ENCODE measurements at regions not wholly inside any gene's neighbourhood (a gene's known extent, or its start where the extent isn't known, plus 50 kb on each side); places are given as distances from the start of the nearest gene placed in this dataset.

GRCh38 chr11:34811858-34812257 is 104.3 kb downstream of the APIP start:
- TF ChIP-seq POLR2A (IDR thresholded peaks at IDR 0.05), result no peak
- TF ChIP-seq, protein P1, sequence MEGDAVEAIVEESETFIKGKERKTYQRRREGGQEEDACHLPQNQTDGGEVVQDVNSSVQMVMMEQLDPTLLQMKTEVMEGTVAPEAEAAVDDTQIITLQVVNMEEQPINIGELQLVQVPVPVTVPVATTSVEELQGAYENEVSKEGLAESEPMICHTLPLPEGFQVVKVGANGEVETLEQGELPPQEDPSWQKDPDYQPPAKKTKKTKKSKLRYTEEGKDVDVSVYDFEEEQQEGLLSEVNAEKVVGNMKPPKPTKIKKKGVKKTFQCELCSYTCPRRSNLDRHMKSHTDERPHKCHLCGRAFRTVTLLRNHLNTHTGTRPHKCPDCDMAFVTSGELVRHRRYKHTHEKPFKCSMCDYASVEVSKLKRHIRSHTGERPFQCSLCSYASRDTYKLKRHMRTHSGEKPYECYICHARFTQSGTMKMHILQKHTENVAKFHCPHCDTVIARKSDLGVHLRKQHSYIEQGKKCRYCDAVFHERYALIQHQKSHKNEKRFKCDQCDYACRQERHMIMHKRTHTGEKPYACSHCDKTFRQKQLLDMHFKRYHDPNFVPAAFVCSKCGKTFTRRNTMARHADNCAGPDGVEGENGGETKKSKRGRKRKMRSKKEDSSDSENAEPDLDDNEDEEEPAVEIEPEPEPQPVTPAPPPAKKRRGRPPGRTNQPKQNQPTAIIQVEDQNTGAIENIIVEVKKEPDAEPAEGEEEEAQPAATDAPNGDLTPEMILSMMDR (IDR thresholded peaks at IDR 0.05), result no peak
